K562 (cell line): ENCODE measurements at regions not wholly inside any gene's neighbourhood (a gene's known extent, or its start where the extent isn't known, plus 50 kb on each side); places are given as distances from the start of the nearest gene placed in this dataset.

Source experiments
- ATAC-seq: fragments of 200-7000 bp; cut with Tn5 transposase; 3 replicates; pipeline ENCODE4 v1.9.1; 2020; ENCODE audit warnings: moderate library complexity
- BruUV-seq: library from RNA; stranded (reverse); fragments of 400-500 nt; replicated peaks from 2 replicates; lab custom pipeline; 2021; lab: Mats Ljungman, UMichigan
- CTCF ChIA-PET: fragments of 300-600 bp; formaldehyde crosslinking; extraction: SDS; loops from one replicate; lab custom pipeline; 2021; ENCODE audit warnings: low intra/inter-chr PET ratio; lab: Yijun Ruan, JAX
- POLR2A ChIA-PET: fragments of 300-600, 350-650 bp; sonication (Branson Sonifier 250); formaldehyde crosslinking; extraction: SDS; loops from one replicate; lab custom pipeline; 2021; ENCODE audit warnings: antibody characterized with exemption, inconsistent platforms; lab: Yijun Ruan, JAX
- DNase-seq, 4 experiments: peaks; one replicate each; pipeline versions ENCODE4 v3.0.0 to v3.0.0-alpha.2; 2011 to 2018; ENCODE audit warnings: low spot score in 3 of 4, mixed read lengths in 3 of 4; ENCODE audit errors: extremely low read depth in 1 of 4
- FAIRE-seq: peaks from 2 replicates; lab custom pipeline; 2011; peaks lifted over from hg19 to GRCh38; lab: Jason Lieb, UNC
- H2AFZ ChIP-seq: 2 replicates; pipeline ENCODE4 v1.6.0; 2011; ENCODE audit warnings: low read depth, low read length, control low read depth, inconsistent platforms
- H3K27ac ChIP-seq: fragments of 200-600 bp; 3 replicates; pipeline ENCODE4 v1.8.0; 2011; ENCODE audit warnings: low read depth, mild to moderate bottlenecking, control low read depth, inconsistent platforms, low read length, moderate library complexity, mixed read lengths; ENCODE audit errors: extremely low read depth
- H3K27me3 ChIP-seq, 2 experiments: fragments of 300-600 bp in 1 of 2; 2 replicates in 1 of 2; 3 replicates in 1 of 2; pipeline versions ENCODE4 v1.6.0 to v1.8.0; 2011; ENCODE audit warnings: inconsistent platforms in 2 of 2, low read length in 2 of 2, mild to moderate bottlenecking in 1 of 2, mixed read lengths in 1 of 2, moderate library complexity in 1 of 2; ENCODE audit not compliant: control insufficient read depth in 2 of 2, insufficient read depth in 2 of 2
- H3K36me3 ChIP-seq: fragments of 300-600 bp; 3 replicates; pipeline ENCODE4 v1.8.0; 2011; ENCODE audit warnings: mild to moderate bottlenecking, low read length, inconsistent platforms; ENCODE audit not compliant: control insufficient read depth, insufficient read depth
- H3K4me1 ChIP-seq, 2 experiments: fragments of 200-600 bp in 1 of 2; replicated peaks in 1 of 2; 2 replicates in 1 of 2; 3 replicates in 1 of 2; pipeline versions ENCODE4 v1.5.1 to v1.8.0; 2011; ENCODE audit warnings: inconsistent platforms in 2 of 2, low read length in 2 of 2, mild to moderate bottlenecking in 1 of 2, mixed read lengths in 1 of 2, moderate library complexity in 1 of 2; ENCODE audit not compliant: control insufficient read depth in 2 of 2, insufficient read depth in 2 of 2
- H3K4me2 ChIP-seq: 2 replicates; pipeline ENCODE4 v1.6.1; 2011; ENCODE audit warnings: low read length, control low read depth, inconsistent platforms, mixed read lengths; ENCODE audit not compliant: insufficient read depth
- H3K4me3 ChIP-seq: fragments of 200-600 bp; sonication (generic), shearing (Covaris generic); 2 replicates; pipeline ENCODE4 v1.5.1; 2016; ENCODE audit warnings: control low read depth, inconsistent platforms
- H3K79me2 ChIP-seq: fragments of 200-600 bp; 3 replicates; pipeline ENCODE4 v1.8.0; 2011; ENCODE audit warnings: low read length, inconsistent platforms; ENCODE audit not compliant: control insufficient read depth, insufficient read depth
- H3K9ac ChIP-seq, 2 experiments: 2 replicates each; pipeline versions ENCODE4 v1.6.0 to v1.6.1; 2011; ENCODE audit warnings: low read depth in 2 of 2, low read length in 2 of 2, control low read depth in 1 of 2, inconsistent platforms in 1 of 2, mild to moderate bottlenecking in 1 of 2, mixed read lengths in 1 of 2; ENCODE audit not compliant: insufficient read depth in 1 of 2
- H3K9me1 ChIP-seq: one replicate; pipeline ENCODE4 v1.6.0; 2011; ENCODE audit warnings: inconsistent platforms, mild to moderate bottlenecking, low read length, moderate library complexity; ENCODE audit not compliant: control insufficient read depth, insufficient read depth
- H3K9me3 ChIP-seq: replicated peaks from 2 replicates; pipeline ENCODE4 v1.5.1; 2011; ENCODE audit warnings: low read depth, low read length, inconsistent platforms; ENCODE audit not compliant: control insufficient read depth, insufficient read depth
- H4K20me1 ChIP-seq: replicated peaks from 2 replicates; pipeline ENCODE4 v1.6.1; 2011; ENCODE audit warnings: low read length, inconsistent platforms, mixed read lengths; ENCODE audit not compliant: control insufficient read depth, insufficient read depth
- CEBPG ChIP-seq, 3 experiments: fragments of 200-800 bp in 1 of 3; sonication (Bioruptor generic) in 1 of 3; sonication (generic) in 1 of 3; formaldehyde crosslinking in 1 of 3; IDR thresholded peaks in 2 of 3; conservative IDR thresholded peaks in 1 of 3; 2 replicates each; pipeline versions ENCODE4 v1.6.1 to v1.8.0; 2016 to 2022; ENCODE audit warnings: missing compliant biosample characterization in 2 of 3, missing genetic modification characterization in 2 of 3, mild to moderate bottlenecking in 1 of 3, missing genetic modification reagents in 1 of 3
- KDM4B ChIP-seq, 2 experiments: fragments of 450-650 bp in 1 of 2; sonication (generic) in 1 of 2; IDR thresholded peaks; 2 replicates each; pipeline ENCODE4 v1.6.1; 2016 to 2017; ENCODE audit warnings: borderline replicate concordance in 2 of 2, antibody characterized with exemption in 1 of 2, low read depth in 1 of 2, mild to moderate bottlenecking in 1 of 2
- MTA1 ChIP-seq: fragments of 450-650 bp; IDR thresholded peaks from 2 replicates; pipeline ENCODE4 v1.6.1; 2017; ENCODE audit warnings: borderline replicate concordance
- PHB ChIP-seq: fragments of 250-450 bp; sonication (Bioruptor Pico); IDR thresholded peaks from 2 replicates; pipeline ENCODE4 v1.5.0; 2021
- ZBTB26 ChIP-seq: fragments of 450-650 bp; formaldehyde crosslinking; IDR thresholded peaks from 2 replicates; pipeline ENCODE4 v1.4.0; 2022; ENCODE audit warnings: missing genetic modification characterization
- ZBTB7A ChIP-seq: IDR thresholded peaks from 2 replicates; pipeline ENCODE4 v1.6.1; 2011; ENCODE audit warnings: low read depth, mild to moderate bottlenecking, low read length, moderate library complexity, borderline replicate concordance; ENCODE audit not compliant: control insufficient read depth
- ZNF311 ChIP-seq: fragments of 250-450 bp; sonication (Bioruptor Pico); IDR thresholded peaks from 2 replicates; pipeline ENCODE4 v1.4.0; 2020; ENCODE audit warnings: mild to moderate bottlenecking, moderate library complexity
- ZNF431 ChIP-seq: sonication (generic); formaldehyde crosslinking; IDR thresholded peaks from 2 replicates; pipeline ENCODE4 v1.8.0; 2022; ENCODE audit warnings: mild to moderate bottlenecking, missing genetic modification reagents
- WGBS: fragments of 100-300 bp; shearing (Covaris generic); methylation state at CpG from one replicate; pipeline ENCODE4 v1.1.6; 2016; ENCODE audit warnings: low coverage, mixed read lengths; ENCODE audit not compliant: insufficient coverage; ENCODE audit errors: missing lambda C conversion rate; 5-methylcytosine and 5-hydroxymethylcytosine counted together
- in situ Hi-C: fragments of 300-500 bp; cut with MboI; formaldehyde crosslinking; loops from 4 replicates; pipeline ENCODE4 v1.15.0; 2018; ENCODE audit warnings: inconsistent platforms, mixed read lengths
- intact Hi-C: fragments of 100-400 bp; cut with micrococcal nuclease; formaldehyde crosslinking; loops from 2 replicates; pipeline ENCODE4 v1.14.2; 2022
- TF ChIP-seq, protein P1 (sequence below), 2 experiments: fragments of 450-650 bp in 1 of 2; sonication (generic) in 1 of 2; formaldehyde crosslinking in 1 of 2; IDR thresholded peaks; 2 replicates each; pipeline versions ENCODE4 v1.7.1 to v1.9.0; 2016 to 2022; ENCODE audit warnings: inconsistent platforms in 1 of 2, mild to moderate bottlenecking in 1 of 2, missing genetic modification reagents in 1 of 2

- peak overlapping the region; percentile 95 for H2AFZ ChIP-seq
- no peaks in the 10 kb centered on the region for H3K27me3 ChIP-seq
- peaks cover 26 to 57% of the 10 kb centered on the region in 2 experiments for H3K4me1 ChIP-seq
- H3K79me2 ChIP-seq, result no peaks in the 10 kb centered on the region
- H3K9me1 ChIP-seq, result no peaks in the 10 kb centered on the region
- H3K9ac ChIP-seq, result no peak overlapping the region; a peak in 1 of 4 replicates
- POLR2A ChIA-PET, result interaction anchor here (0.7 to 3.4 kb wide), 2 partner anchors 12 to 134 kb away, joined by 3 to 16 read pairs; no protein-coding TSS in a partner anchor
- ATAC-seq (no peak), FAIRE-seq (no peak), DNase-seq (no peak)
- in situ Hi-C loops (no loop called here), intact Hi-C loops (loop anchor here (10.0 kb wide), 1 partner anchor 373 kb away; no protein-coding TSS in a partner anchor)
- H3K27ac ChIP-seq, result peak overlapping the region; percentile 89; the same call in 2 of the 3 replicates
- CTCF ChIA-PET, result no interaction called here
- H3K4me3 ChIP-seq, result no peak overlapping the region
- H3K9me3 ChIP-seq, result no peaks in the 10 kb centered on the region
- H3K4me2 ChIP-seq, result no peak overlapping the region
- no peaks in the 10 kb centered on the region for H4K20me1 ChIP-seq
- no peaks in the 10 kb centered on the region for H3K36me3 ChIP-seq
- BruUV-seq, result no TSS peak
- WGBS, result 68% methylated on average over 9 of the region's 10 CpGs
- TF ChIP-seq, protein P1, sequence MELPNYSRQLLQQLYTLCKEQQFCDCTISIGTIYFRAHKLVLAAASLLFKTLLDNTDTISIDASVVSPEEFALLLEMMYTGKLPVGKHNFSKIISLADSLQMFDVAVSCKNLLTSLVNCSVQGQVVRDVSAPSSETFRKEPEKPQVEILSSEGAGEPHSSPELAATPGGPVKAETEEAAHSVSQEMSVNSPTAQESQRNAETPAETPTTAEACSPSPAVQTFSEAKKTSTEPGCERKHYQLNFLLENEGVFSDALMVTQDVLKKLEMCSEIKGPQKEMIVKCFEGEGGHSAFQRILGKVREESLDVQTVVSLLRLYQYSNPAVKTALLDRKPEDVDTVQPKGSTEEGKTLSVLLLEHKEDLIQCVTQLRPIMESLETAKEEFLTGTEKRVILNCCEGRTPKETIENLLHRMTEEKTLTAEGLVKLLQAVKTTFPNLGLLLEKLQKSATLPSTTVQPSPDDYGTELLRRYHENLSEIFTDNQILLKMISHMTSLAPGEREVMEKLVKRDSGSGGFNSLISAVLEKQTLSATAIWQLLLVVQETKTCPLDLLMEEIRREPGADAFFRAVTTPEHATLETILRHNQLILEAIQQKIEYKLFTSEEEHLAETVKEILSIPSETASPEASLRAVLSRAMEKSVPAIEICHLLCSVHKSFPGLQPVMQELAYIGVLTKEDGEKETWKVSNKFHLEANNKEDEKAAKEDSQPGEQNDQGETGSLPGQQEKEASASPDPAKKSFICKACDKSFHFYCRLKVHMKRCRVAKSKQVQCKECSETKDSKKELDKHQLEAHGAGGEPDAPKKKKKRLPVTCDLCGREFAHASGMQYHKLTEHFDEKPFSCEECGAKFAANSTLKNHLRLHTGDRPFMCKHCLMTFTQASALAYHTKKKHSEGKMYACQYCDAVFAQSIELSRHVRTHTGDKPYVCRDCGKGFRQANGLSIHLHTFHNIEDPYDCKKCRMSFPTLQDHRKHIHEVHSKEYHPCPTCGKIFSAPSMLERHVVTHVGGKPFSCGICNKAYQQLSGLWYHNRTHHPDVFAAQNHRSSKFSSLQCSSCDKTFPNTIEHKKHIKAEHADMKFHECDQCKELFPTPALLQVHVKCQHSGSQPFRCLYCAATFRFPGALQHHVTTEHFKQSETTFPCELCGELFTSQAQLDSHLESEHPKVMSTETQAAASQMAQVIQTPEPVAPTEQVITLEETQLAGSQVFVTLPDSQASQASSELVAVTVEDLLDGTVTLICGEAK (IDR thresholded peaks at IDR 0.05), result no peak
- TF ChIP-seq, protein P1 (CRISPR knock-in tag; IDR thresholded peaks at IDR 0.05), result no peak
- TF ChIP-seq MTA1, result no peak
- TF ChIP-seq ZBTB7A, result no peak
- TF ChIP-seq CEBPG (CRISPR knock-in tag; IDR thresholded peaks at IDR 0.05), result no peak
- TF ChIP-seq CEBPG (tag; conservative IDR thresholded peaks at IDR 0.05 in 1 of 2, IDR thresholded peaks at IDR 0.05 in 1 of 2), result no peak
- TF ChIP-seq KDM4B (IDR thresholded peaks at IDR 0.05; ENCODE audit: borderline replicate concordance in 2 of 2, low read depth in 1 of 2), result no peak
- TF ChIP-seq ZNF431 (CRISPR knock-in tag), result no peak
- TF ChIP-seq ZNF311, result no peak
- no peak for TF ChIP-seq PHB (CRISPR knock-in tag)
- TF ChIP-seq ZBTB26 (CRISPR knock-in tag), result no peak
Observed at GRCh38 chr3:193941486-193941885, 194.5 kb upstream of the HES1 start.
